HG03108 (cell line): ENCODE measurements at regions not wholly inside any gene's neighbourhood (a gene's known extent, or its start where the extent isn't known, plus 50 kb on each side); places are given as distances from the start of the nearest gene placed in this dataset.

Source experiments
- ATAC-seq: cut with Tn5 transposase; IDR thresholded peaks from one replicate; pipeline ENCODE4 v1.9.1; 2021; ENCODE audit warnings: moderate library complexity; ENCODE audit not compliant: unreplicated experiment

DNA sequence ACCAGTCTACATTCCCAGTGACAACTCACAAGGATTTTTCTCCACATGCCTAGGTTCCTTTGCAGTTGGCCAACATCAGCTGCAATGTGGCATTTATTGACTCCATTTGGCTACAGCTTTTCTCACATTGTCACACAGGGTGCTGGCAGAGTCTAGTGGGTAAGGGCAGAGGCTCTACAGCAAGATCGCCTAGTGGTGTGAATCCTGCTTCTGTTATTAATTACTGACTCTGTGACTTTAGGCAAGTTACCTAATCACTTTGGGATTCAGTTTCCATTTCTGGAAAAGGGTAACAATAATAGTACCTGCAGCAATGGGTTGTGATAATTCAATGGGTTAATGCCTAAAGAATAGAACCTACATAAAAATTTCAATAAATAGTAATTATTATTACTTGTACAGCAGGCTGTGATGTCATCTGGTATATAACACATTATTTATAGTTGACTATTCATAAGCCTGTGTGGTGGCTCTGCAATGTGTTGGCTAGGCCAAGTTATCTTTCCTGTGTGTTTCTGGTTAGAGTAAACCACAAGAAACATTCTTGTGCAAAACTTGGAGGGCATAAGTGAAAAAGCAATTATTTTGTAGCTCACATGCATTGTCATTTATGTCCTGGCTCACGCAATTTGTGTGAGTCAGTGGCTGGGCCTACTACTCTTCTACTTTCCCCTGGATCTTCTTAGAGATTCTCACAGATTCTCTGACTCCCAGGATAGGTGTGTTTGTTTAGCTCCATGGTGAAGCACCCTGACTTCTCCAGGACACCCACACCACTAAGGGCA, 59.5 kb downstream of the PTGS2 start:
- ATAC-seq: no peak

- peak; percentile 100 for ATAC-seq
Observed at GRCh38 chr1:186618401-186619170, 61.6 kb downstream of the PTGS2 start.

GRCh38 chr1:186617926-186618325, 62.3 kb downstream of the PTGS2 start:
- peak; percentile 3 for ATAC-seq

- ATAC-seq: no peak
Observed at GRCh38 chr1:186616511-186616910, 63.7 kb downstream of the PTGS2 start.

- no peak for ATAC-seq
Observed at GRCh38 chr1:186615332-186615731, 64.9 kb downstream of the PTGS2 start.

DNA sequence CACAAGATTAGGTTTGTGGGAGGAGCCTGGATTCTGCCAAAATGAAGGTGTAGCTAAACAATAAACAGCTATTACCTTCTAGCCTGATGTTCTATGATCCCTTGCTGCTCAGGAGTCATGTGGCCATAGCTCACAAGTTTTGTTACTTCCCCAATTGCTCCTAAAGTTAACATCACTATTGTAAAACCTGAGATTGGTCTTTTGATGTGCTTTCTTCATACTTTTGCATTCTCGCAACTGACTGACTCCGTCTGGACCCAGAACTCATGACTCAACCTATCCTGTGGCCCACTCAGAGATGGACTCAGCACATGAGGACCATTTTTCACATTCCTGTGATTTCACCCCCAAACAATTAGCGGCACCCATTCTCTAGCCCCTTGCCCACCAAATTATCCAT, 69.1 kb downstream of the PTGS2 start:
- ATAC-seq: no peak

DNA sequence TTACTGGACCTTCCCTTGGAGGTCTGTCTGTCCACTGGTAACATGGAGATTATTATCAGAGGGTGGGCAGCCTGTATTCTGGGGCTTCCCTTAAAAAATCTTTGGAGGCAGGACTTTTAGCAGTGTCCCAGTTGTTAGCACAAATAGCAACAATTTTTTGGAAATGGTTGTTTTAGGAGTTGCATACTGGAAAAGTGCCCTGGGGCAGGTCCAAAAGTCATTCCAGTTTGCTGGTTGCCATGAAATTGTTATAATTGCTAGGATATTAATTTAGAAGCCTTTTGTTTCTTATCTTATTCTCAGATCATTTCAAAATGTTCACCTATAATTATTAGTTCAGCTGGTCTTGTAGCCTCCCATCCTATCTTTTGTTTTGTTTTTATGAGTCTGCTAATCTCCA, 71.0 kb downstream of the PTGS2 start:
- no peak for ATAC-seq

DNA sequence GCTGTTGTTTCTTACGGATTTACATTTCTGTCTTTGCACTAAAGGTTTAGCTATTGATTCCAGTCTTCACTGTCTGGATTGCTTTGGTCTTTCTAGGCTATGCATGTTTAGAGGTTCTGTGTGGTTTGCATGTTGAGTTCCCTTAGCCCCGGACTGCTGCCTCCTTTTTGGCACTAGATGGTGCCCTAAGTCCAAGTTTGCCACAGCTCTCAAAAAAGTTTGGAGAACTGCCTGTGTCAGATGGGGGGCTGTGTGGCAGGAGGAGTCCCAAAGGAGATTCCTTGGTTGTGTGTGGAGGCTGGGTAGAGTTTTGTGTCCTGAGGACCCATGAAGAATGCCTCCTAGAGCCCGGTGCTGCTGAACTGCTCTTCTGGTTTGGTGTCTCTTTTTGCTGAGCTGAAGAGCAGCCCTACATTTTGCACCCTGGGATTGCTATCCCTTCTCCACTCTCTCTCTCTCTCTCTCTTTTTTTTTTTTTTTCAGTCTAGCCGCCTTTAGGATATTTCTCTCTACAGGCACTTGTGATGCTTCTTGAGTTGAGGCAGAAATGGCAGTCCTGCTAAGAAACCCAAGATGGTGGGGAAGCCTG, 74.4 kb downstream of the PTGS2 start:
- ATAC-seq: no peak

GRCh38 chr1:186595969-186596368, 84.3 kb downstream of the PTGS2 start:
- ATAC-seq: no peak

- ATAC-seq: no peak
Observed at GRCh38 chr1:186578325-186579016, 101.8 kb downstream of the PTGS2 start.

DNA sequence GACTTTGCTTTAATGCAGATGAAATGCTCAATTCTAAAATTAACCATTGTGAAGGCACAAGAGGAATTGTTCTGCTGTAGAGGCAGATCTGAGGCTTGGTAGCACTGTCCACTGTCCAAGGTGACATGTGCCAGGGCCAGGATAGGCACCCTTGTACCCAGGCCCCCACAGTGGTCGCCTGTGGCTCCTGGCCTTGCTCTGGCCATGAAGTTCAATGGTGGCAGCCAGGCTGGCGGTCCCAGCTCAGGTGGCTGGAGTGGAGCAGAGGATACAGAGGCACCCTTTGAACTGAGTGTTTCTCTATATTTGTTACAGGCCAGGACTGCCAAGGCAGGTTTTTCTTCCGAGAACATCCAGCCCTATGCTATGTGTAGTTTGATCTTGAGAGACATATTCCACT, 102.6 kb downstream of the PTGS2 start:
- no peak for ATAC-seq

DNA sequence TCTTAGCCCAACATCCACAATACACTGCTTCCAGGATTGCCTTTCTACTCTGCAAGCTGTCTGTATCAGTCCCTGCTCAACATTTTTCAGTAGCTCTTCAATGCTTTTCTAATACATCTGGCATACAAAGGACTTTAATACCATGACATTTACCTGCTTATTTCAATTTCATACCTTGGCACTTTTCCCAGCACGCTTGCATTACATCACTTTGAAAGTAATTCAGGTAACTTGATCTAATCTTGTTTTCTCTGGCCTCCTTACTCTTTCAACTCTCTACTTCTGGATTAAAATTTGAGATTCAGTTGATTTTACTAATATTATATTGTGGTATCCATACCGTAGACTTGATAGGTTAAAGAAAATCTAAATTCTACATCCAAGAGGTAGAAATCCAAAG, 103.0 kb downstream of the PTGS2 start:
- no peak for ATAC-seq

DNA sequence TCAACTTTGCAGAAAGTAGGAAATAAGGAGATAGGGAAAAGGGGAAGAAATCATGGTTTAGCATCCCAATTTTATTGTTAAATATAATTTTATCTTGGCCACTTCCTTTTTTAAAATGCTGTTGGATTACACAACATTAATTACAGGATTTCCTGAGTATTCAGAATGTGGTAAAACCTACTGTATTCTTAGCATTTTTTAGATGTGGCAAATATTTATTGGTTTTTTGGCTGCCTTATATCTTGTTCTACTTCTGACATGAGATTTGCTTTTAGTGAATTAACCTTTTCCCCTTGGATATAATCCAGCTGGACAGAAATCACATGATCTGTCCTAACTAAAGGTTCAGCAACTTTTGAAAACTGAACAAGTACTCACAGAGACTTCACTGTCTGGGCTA, 104.9 kb downstream of the PTGS2 start:
- ATAC-seq: no peak

DNA sequence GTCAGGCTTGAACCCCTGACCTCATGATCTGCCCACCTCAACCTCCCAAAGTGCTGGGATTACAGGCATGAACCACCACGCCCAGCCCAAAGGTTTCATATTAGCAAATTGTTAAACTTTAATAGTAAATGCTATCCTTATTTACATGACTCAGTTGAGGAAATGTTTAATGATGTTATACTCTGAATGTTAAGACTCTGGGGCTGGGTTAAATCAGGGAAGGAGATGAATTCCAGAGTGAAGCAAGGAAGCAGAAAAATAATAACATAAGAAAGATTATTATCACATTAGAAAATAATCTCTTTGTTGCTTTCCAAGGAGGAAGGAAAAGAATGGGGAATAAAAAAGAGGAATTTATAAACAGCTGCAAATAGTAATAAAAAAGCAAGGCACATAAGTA, 105.3 kb downstream of the PTGS2 start:
- ATAC-seq: no peak

GRCh38 chr1:186572509-186572908, 107.7 kb downstream of the PTGS2 start:
- no peak for ATAC-seq

DNA sequence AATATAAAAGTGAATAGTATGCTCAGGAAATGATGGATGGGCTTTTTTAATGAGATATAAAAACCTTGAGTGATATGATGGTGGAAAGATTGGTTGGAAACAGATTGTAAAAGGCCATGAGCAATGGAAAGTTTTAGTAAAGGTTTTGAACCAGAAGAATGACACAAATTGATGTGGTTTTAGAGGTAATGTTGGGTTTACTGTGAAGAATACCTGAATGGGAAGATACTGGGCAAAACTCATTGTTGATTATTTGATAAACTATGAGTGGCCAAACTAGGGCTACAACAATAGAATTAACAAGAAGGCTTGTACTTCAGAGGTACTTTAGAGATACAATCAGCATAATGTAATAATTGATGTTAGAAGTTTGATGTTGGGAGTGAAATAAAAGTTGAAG, 108.5 kb downstream of the PTGS2 start:
- ATAC-seq: no peak

- ATAC-seq: no peak
Observed at GRCh38 chr1:186569856-186570255, 108.9 kb upstream of the PDC start.

GRCh38 chr1:186568221-186568620, 107.3 kb upstream of the PDC start:
- ATAC-seq: no peak

GRCh38 chr1:186566140-186566855, 105.4 kb upstream of the PDC start:
- ATAC-seq: no peak

- ATAC-seq: no peak
Observed at GRCh38 chr1:186564582-186564981, 103.7 kb upstream of the PDC start.

GRCh38 chr1:186559601-186560116, 98.7 kb upstream of the PDC start:
- no peak for ATAC-seq
